ENCODE measurements at regions not wholly inside any gene's neighbourhood (a gene's known extent, or its start where the extent isn't known, plus 50 kb on each side); places are given as distances from the start of the nearest gene placed in this dataset.

- H3K27ac ChIP-seq: no peak overlapping the region
- no peak for DNase-seq
- intact Hi-C loops (cut with DNase I; ENCODE audit: low total_unique reads): no loop called here
- H3K4me3 ChIP-seq: no peak overlapping the region
- WGBS, 5 donors: 76 to 94% (median 82%) methylated on average over 1 of the region's 1 CpG
- H3K4me1 ChIP-seq: peaks cover 0 to 8% (median 5%) of the 10 kb centered on the region in 6 donors
- TF ChIP-seq POLR2A (IDR thresholded peaks at IDR 0.05) (no peak), POLR2AphosphoS5 (IDR thresholded peaks at IDR 0.05) (no peak), CTCF (IDR thresholded peaks at IDR 0.05 in 8 of 11, conservative IDR thresholded peaks at IDR 0.05 in 3 of 11) (no peak)
- H3K36me3 ChIP-seq: no peaks in the 10 kb centered on the region
- H3K9me3 ChIP-seq: no peaks in the 10 kb centered on the region
- H3K27me3 ChIP-seq (replicated peaks in 1 of 7): no peaks in the 10 kb centered on the region
Measured at GRCh38 chr4:87901422-87901992, 68.7 kb downstream of the MEPE start.

- H3K36me3 ChIP-seq: no peaks in the 10 kb centered on the region
- TF ChIP-seq POLR2AphosphoS5 (IDR thresholded peaks at IDR 0.05): no peak
- TF ChIP-seq CTCF (IDR thresholded peaks at IDR 0.05 in 8 of 11, conservative IDR thresholded peaks at IDR 0.05 in 3 of 11): no peak
- no peak for TF ChIP-seq POLR2A (IDR thresholded peaks at IDR 0.05)
- no peak for DNase-seq
- no peaks in the 10 kb centered on the region for H3K9me3 ChIP-seq
- 83 to 93% (median 91%) methylated on average over 6 of the region's 6 CpGs for WGBS, 5 donors
- H3K4me1 ChIP-seq: no peaks in the 10 kb centered on the region
- intact Hi-C loops (cut with DNase I; ENCODE audit: low total_unique reads): no loop called here
- no peaks in the 10 kb centered on the region for H3K27me3 ChIP-seq (replicated peaks in 1 of 7)
- no peak overlapping the region for H3K27ac ChIP-seq
- H3K4me3 ChIP-seq: no peak overlapping the region
Measured at GRCh38 chr4:87904639-87905160, 70.8 kb upstream of the SPP1 start.

GRCh38 chr4:87908336-87908735 is 67.2 kb upstream of the SPP1 start:
- Histone ChIP-seq H3K9me3 (no peaks in the 10 kb centered on the region), H3K36me3 (no peaks in the 10 kb centered on the region), H3K27ac (no peak overlapping the region), H3K4me1 (peaks cover 0 to 22% (median 12%) of the 10 kb centered on the region in 6 donors), H3K27me3 (replicated peaks in 1 of 7) (no peaks in the 10 kb centered on the region), H3K4me3 (no peak overlapping the region)
- TF ChIP-seq CTCF (IDR thresholded peaks at IDR 0.05 in 8 of 11, conservative IDR thresholded peaks at IDR 0.05 in 3 of 11) (no peak), POLR2AphosphoS5 (IDR thresholded peaks at IDR 0.05) (no peak), POLR2A (IDR thresholded peaks at IDR 0.05) (no peak)
- intact Hi-C loops (cut with DNase I; ENCODE audit: low total_unique reads): no loop called here
- DNase-seq: no peak
- WGBS, 5 donors: 88 to 91% (median 89%) methylated on average over 1 of the region's 1 CpG

DNA sequence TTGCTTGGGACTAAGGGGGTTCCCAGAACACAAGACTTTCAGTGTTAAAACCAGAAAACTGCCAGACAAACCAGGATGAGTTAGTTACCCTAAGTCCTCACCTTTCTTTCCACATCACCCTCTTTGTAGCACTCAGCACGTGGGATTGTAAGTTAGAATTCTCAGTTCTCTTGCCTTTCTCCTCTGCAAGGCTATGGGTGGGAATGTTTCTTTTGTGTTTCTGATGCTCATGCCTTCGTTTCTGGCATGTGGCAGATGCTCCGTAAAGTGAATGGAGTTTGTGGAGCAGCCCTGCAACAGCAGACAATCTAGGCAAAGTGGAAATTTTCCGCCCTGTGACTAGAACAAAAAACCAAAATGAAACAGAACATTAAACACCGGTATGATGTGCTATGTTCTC is 64.7 kb upstream of the SPP1 start:
- intact Hi-C loops (cut with DNase I; ENCODE audit: low total_unique reads): no loop called here
- TF ChIP-seq POLR2AphosphoS5 (IDR thresholded peaks at IDR 0.05) (no peak), CTCF (IDR thresholded peaks at IDR 0.05 in 8 of 11, conservative IDR thresholded peaks at IDR 0.05 in 3 of 11) (no peak), POLR2A (IDR thresholded peaks at IDR 0.05) (no peak)
- WGBS, 5 donors: 79 to 83% (median 81%) methylated on average over 5 of the region's 5 CpGs
- H3K36me3 ChIP-seq: no peaks in the 10 kb centered on the region
- no peak overlapping the region for H3K27ac ChIP-seq
- no peaks in the 10 kb centered on the region for H3K27me3 ChIP-seq (replicated peaks in 1 of 7)
- peaks cover 0 to 22% (median 12%) of the 10 kb centered on the region in 6 donors for H3K4me1 ChIP-seq
- DNase-seq: no peak
- no peaks in the 10 kb centered on the region for H3K9me3 ChIP-seq
- H3K4me3 ChIP-seq: no peak overlapping the region
